ENCODE measurements at regions not wholly inside any gene's neighbourhood (a gene's known extent, or its start where the extent isn't known, plus 50 kb on each side); places are given as distances from the start of the nearest gene placed in this dataset.

DNA sequence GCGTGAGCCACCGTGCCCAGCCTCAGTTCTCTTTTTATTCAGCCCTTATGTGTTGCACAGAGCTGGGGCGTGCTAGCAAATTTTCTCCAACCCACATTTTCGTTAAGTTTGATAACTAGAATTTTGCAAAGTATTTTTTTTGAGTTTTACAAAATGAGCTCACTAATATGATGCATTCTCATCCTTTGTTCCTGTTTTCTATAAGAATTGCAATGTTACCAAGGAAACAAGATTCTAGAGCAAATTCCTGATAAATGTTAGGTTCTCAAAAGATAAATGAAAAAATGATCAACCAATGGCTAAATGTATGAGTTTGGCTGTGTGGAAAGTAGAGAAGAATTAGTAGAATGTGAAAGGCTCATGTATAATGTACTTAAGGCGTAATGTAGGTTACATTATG lies 529.8 kb downstream of the MAFB start:
- Mint-ChIP-seq H3K27ac (no peak overlapping the region), H3K36me3 (ENCODE audit: insufficient read depth) (no peaks in the 10 kb centered on the region), H3K4me1 (ENCODE audit: low read depth) (no peaks in the 10 kb centered on the region), H3K27me3 (no peaks in the 10 kb centered on the region), H3K4me3 (ENCODE audit: low read depth) (no peak overlapping the region), H3K9me3 (ENCODE audit: low read depth) (no peaks in the 10 kb centered on the region)
- TF ChIP-seq, protein P1, sequence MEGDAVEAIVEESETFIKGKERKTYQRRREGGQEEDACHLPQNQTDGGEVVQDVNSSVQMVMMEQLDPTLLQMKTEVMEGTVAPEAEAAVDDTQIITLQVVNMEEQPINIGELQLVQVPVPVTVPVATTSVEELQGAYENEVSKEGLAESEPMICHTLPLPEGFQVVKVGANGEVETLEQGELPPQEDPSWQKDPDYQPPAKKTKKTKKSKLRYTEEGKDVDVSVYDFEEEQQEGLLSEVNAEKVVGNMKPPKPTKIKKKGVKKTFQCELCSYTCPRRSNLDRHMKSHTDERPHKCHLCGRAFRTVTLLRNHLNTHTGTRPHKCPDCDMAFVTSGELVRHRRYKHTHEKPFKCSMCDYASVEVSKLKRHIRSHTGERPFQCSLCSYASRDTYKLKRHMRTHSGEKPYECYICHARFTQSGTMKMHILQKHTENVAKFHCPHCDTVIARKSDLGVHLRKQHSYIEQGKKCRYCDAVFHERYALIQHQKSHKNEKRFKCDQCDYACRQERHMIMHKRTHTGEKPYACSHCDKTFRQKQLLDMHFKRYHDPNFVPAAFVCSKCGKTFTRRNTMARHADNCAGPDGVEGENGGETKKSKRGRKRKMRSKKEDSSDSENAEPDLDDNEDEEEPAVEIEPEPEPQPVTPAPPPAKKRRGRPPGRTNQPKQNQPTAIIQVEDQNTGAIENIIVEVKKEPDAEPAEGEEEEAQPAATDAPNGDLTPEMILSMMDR (IDR thresholded peaks at IDR 0.05; ENCODE audit: unreplicated experiment), result no peak
- DNase-seq (ENCODE audit: low spot score, unreplicated experiment), result no peak

DNA sequence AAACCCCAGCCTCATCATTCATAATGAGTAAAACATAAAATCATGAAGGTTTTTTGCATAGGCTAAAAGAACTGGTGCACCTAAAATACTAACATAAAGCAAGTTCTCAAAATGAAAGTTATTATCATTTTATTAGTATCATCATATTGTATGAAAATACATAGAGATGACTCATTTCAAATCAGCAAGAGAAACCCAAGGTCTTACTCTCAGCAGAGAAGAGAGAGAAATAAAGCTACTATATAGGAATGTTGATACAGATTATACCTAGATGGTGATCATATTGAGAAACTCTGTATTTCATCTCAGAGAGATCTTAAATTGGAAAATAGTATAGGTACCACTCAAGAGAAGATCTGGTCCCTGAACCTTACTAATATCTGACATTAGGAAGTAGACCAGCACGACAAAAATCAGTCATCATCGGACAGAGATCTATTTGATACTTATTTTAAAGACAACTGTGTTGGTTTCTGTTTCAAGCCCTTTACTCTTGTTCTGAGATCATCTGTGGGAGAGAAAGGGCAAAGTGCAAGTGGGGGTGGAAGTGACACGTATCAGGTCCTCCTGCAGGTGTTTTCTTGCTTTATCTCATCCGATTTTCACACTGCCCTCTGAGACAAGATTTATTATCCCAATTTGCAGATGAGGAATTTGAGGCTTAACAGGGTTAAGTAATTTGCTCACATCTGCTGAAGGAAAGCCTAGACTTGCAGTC lies 532.3 kb downstream of the MAFB start:
- Mint-ChIP-seq H3K9me3 (ENCODE audit: low read depth) (no peaks in the 10 kb centered on the region), H3K27me3 (peaks cover 3% of the 10 kb centered on the region), H3K27ac (no peak overlapping the region), H3K4me3 (ENCODE audit: low read depth) (no peak overlapping the region), H3K4me1 (ENCODE audit: low read depth) (no peaks in the 10 kb centered on the region), H3K36me3 (ENCODE audit: insufficient read depth) (no peaks in the 10 kb centered on the region)
- no peak for DNase-seq (ENCODE audit: low spot score, unreplicated experiment)
- TF ChIP-seq, protein P1 (IDR thresholded peaks at IDR 0.05; ENCODE audit: unreplicated experiment), result no peak

DNA sequence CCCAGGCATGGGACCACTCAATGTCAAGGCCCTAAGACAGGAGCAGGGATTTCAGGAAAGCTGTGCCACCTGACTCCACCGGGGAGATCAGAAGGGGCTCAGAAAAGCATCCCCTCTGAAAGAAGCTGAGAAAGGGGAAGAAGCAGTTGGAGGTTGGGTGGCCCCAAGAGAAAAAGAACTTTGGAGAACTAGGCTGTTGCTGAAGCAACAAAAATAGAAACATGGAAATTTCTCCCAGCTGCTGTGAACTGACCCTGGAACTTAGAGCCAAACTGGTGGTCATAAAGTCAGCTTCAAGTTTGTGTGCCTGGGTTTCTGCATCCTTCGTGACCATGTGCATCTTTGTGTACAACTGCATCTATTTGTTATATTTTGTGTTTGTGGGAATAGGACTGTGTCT lies 534.5 kb downstream of the MAFB start:
- no peaks in the 10 kb centered on the region for H3K9me3 Mint-ChIP-seq (ENCODE audit: low read depth)
- no peak overlapping the region for H3K27ac Mint-ChIP-seq
- no peak for DNase-seq (ENCODE audit: low spot score, unreplicated experiment)
- H3K4me1 Mint-ChIP-seq (ENCODE audit: low read depth), result no peaks in the 10 kb centered on the region
- TF ChIP-seq, protein P1 (IDR thresholded peaks at IDR 0.05; ENCODE audit: unreplicated experiment), result no peak
- H3K36me3 Mint-ChIP-seq (ENCODE audit: insufficient read depth), result no peaks in the 10 kb centered on the region
- H3K27me3 Mint-ChIP-seq, result peaks cover 3% of the 10 kb centered on the region
- H3K4me3 Mint-ChIP-seq (ENCODE audit: low read depth), result no peak overlapping the region

DNA sequence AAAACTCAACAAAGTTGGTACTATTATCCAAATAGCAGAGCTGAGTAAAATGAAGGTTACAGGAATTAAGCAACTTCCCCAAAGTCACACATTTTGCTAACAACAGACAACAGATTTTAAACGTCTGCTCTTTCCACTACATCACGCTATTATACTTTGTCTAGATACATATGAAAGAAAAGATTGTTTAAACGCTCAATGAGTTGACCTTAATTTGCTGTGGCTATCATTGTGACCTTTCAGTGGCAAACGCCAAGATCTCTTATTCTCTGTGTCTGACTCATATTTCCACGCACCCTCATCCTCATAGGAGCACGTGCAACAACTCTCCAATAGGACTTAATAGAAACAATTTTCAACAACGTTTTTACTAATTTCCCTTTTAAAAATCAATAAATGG lies 540.1 kb downstream of the MAFB start:
- H3K27ac Mint-ChIP-seq, result no peak overlapping the region
- no peak for DNase-seq (ENCODE audit: low spot score, unreplicated experiment)
- H3K4me1 Mint-ChIP-seq (ENCODE audit: low read depth), result no peaks in the 10 kb centered on the region
- TF ChIP-seq, protein P1 (IDR thresholded peaks at IDR 0.05; ENCODE audit: unreplicated experiment), result no peak
- no peaks in the 10 kb centered on the region for H3K36me3 Mint-ChIP-seq (ENCODE audit: insufficient read depth)
- peaks cover 5% of the 10 kb centered on the region for H3K27me3 Mint-ChIP-seq
- H3K9me3 Mint-ChIP-seq (ENCODE audit: low read depth), result peaks cover 4% of the 10 kb centered on the region
- H3K4me3 Mint-ChIP-seq (ENCODE audit: low read depth), result no peak overlapping the region

DNA sequence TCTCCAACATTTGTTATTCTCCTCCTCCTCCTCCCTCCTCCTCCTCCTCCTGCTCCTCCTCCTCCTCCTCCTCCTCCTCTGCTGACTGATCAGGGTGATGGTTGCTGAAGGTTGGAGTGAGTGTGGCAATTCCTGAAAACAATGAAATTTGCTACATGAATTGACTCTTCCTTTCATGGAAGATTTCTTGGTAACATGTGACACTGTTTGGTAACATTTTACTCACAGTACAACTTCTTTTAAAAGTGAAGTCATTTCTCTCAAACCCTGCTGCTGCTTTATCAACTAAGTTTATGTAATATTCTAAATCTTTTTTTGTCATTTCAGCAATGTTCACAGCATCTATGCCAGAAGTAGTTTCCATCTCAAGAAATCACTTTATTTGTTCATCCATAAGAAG lies 543.0 kb downstream of the MAFB start:
- H3K4me1 Mint-ChIP-seq (ENCODE audit: low read depth), result no peaks in the 10 kb centered on the region
- no peak overlapping the region for H3K27ac Mint-ChIP-seq
- DNase-seq (ENCODE audit: low spot score, unreplicated experiment), result no peak
- no peaks in the 10 kb centered on the region for H3K36me3 Mint-ChIP-seq (ENCODE audit: insufficient read depth)
- peaks cover 4% of the 10 kb centered on the region for H3K9me3 Mint-ChIP-seq (ENCODE audit: low read depth)
- TF ChIP-seq, protein P1 (IDR thresholded peaks at IDR 0.05; ENCODE audit: unreplicated experiment), result no peak
- H3K27me3 Mint-ChIP-seq, result peaks cover 2% of the 10 kb centered on the region
- no peak overlapping the region for H3K4me3 Mint-ChIP-seq (ENCODE audit: low read depth)

All from progenitor cell of endocrine pancreas (in vitro differentiated cells).